Stomach (tissue), 4 donors: ENCODE measurements at regions not wholly inside any gene's neighbourhood (a gene's known extent, or its start where the extent isn't known, plus 50 kb on each side); places are given as distances from the start of the nearest gene placed in this dataset.

Experiments used
- POLR2A ChIP-seq, 4 donors: fragments of 450-650 bp; IDR thresholded peaks; one replicate each; pipeline ENCODE4 v1.6.1; 2016; ENCODE audit warnings: antibody characterized with exemption in 4 of 4, control low read depth in 2 of 4, mild to moderate bottlenecking in 1 of 4, moderate library complexity in 1 of 4
- TF ChIP-seq, protein P1 (sequence below), 7 experiments: fragments of 450-650 bp in 4 of 7; fragments of 200-600 bp in 3 of 7; sonication (generic) in 3 of 7; IDR thresholded peaks; one replicate each; pipeline ENCODE4 v1.5.1; 2016 to 2019; ENCODE audit warnings: antibody characterized with exemption in 7 of 7, control low read depth in 2 of 7, mild to moderate bottlenecking in 1 of 7

GRCh38 chr12:58668871-58669270 lies 251.4 kb downstream of the LRIG3 start:
- TF ChIP-seq, protein P1, sequence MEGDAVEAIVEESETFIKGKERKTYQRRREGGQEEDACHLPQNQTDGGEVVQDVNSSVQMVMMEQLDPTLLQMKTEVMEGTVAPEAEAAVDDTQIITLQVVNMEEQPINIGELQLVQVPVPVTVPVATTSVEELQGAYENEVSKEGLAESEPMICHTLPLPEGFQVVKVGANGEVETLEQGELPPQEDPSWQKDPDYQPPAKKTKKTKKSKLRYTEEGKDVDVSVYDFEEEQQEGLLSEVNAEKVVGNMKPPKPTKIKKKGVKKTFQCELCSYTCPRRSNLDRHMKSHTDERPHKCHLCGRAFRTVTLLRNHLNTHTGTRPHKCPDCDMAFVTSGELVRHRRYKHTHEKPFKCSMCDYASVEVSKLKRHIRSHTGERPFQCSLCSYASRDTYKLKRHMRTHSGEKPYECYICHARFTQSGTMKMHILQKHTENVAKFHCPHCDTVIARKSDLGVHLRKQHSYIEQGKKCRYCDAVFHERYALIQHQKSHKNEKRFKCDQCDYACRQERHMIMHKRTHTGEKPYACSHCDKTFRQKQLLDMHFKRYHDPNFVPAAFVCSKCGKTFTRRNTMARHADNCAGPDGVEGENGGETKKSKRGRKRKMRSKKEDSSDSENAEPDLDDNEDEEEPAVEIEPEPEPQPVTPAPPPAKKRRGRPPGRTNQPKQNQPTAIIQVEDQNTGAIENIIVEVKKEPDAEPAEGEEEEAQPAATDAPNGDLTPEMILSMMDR (IDR thresholded peaks at IDR 0.05), result no peak
- TF ChIP-seq POLR2A (IDR thresholded peaks at IDR 0.05), result no peak
